GM21367 (cell line): ENCODE measurements at regions not wholly inside any gene's neighbourhood (a gene's known extent, or its start where the extent isn't known, plus 50 kb on each side); places are given as distances from the start of the nearest gene placed in this dataset.

Experiments used
- ATAC-seq: cut with Tn5 transposase; IDR thresholded peaks from one replicate; pipeline ENCODE4 v1.9.1; 2021; ENCODE audit not compliant: unreplicated experiment

GRCh38 chr13:106702505-106702904 is 134.6 kb upstream of the ARGLU1 start:
- no peak for ATAC-seq

DNA sequence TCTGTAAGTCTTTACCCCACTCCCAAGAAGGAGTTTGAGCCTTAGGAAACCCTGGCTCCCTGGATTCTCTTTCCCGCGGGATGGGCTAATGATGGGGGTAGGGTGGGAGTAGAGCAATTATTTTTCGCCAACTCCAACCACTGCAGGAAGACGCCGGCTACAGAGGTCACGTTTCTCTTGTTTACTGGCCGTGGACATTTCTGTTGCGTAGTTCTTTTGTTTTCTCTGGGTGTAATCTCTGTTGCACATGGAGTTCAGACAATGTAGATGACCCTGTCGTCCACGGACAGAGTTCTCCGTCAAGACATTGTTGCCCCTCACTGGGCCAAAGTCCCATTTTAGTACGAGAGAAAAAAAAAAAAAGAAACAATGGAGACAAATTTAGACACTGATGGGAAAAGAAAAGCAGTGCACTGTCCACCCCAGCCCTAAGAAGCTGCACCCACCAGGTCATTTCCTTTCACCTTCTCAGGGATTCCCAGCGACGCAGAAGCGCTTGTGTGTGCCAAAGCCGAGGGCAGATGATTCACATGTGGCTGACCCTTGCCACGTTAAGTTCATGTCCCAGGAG is 133.9 kb upstream of the ARGLU1 start:
- ATAC-seq, result no peak

- ATAC-seq, result no peak
Observed at GRCh38 chr13:106700439-106700838, 132.5 kb upstream of the ARGLU1 start.

GRCh38 chr13:106700007-106700406 is 132.1 kb upstream of the ARGLU1 start:
- no peak for ATAC-seq

DNA sequence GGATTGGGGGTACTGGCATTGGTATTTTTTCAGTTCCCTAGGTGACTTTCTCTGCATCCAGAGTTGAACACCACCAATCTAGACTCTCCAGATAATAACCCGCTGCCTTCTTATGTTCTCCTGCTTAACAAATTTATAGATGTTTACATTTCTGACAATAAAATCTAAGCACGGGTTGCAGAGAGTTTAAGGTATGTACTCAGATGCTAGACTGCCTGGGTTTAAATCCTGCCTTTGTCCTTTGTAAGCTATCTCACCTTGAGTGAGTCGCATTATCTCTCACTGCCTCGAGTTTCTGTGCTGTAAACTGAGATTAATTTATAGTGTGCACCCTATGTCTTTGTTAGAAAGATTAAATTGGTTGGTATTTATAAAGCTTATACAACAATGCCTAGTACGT is 131.4 kb upstream of the ARGLU1 start:
- no peak for ATAC-seq

GRCh38 chr13:106696719-106697118 is 128.8 kb upstream of the ARGLU1 start:
- no peak for ATAC-seq

GRCh38 chr13:106696140-106696539 is 128.2 kb upstream of the ARGLU1 start:
- no peak for ATAC-seq

DNA sequence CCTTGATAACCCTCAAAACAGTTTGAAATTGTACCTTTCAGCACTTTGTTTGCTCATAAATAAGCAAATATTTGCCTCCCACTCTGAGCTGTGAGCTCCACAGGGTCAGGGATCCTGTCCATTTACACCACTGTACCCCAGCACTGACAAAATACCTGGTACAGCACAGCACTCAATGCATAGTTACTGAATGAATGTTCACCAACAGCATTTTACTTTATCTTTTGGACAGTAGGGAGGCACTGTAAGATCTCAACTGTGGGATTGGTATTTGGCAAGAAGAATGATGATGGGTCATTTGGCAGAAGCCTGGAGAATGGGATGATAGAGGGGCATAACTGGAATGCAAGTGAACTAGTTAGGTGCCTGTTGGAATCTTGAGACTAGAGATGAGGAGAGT is 127.2 kb upstream of the ARGLU1 start:
- no peak for ATAC-seq

DNA sequence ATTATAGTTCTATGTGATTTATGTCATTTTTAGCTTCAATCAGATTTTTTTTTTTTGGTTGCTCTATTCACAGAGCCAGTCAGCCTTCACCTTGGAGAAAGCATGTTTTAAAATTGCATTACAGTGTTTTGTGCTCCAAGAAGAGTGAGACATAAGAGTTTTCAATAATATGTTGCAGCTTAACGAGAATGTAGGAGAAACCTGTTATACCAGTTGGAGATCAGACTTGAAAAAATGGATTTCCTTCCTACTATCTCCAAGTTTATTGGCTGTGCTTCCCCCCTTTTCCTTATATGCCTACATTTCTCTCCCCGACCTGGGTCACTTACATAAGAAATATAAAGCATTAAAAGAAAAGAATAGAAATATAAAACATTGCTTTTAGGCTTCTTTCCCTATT is 123.9 kb upstream of the ARGLU1 start:
- ATAC-seq, result no peak

DNA sequence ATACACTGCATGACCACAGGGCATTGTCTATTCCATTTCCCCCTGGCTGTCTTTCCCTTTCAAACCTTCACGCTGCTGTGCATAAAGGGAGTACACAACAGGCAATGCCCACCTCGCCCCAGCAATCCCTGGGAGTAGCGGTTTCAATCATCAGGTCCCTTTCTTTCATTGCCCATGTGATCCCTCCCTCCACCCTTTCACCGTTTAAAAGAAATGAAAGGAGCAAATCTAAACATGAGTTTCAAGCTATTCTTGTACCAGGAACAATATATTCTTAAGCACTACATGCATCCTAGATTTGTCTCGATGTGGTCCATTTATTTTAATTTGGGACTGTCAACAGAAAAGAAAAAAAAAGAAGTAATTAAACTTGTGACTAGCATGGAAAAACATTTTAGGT is 123.4 kb upstream of the ARGLU1 start:
- ATAC-seq, result no peak

- ATAC-seq, result no peak
Observed at GRCh38 chr13:106690779-106691178, 122.8 kb upstream of the ARGLU1 start.

DNA sequence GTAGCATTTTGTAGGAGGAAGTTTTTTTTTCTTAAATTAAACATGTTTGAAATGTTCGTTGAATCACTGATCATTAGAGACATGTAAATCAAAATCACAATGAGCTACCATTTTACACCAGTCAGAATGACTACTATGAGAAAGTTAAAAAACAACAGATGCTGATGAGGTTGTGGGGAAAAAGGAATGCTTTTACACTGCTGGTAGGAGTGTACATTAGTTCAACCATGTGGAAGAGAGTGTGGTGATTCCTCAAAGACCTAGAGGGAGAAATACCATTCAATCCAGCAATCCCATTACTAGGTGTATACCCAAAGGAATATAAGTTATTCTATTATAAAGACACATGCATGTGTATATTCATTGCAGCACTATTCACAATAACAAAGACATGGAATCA is 122.0 kb upstream of the ARGLU1 start:
- ATAC-seq, result no peak

DNA sequence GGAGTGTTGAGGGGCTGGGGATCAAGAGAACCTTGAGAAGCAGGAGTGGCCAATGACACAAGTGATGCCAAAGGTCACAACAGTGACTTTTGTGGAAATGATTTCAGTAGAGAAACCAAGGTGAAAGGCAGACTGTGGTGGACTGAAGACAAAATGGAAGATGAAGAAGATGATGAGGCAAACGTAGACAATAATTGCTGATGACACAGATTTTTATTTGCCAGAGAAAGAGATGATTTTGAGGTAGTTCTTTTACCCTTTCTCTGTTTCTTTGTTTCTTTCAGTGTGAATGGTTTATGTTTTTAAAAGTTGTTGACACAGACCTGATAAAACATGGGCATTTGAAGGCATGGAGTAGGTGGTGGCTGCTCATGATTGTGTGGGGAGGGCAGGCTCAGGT is 121.0 kb upstream of the ARGLU1 start:
- no peak for ATAC-seq

- no peak for ATAC-seq
Observed at GRCh38 chr13:106686163-106686562, 118.2 kb upstream of the ARGLU1 start.

GRCh38 chr13:106685143-106685542 is 117.2 kb upstream of the ARGLU1 start:
- ATAC-seq, result no peak

GRCh38 chr13:106683918-106684317 is 116.0 kb upstream of the ARGLU1 start:
- no peak for ATAC-seq

GRCh38 chr13:106683179-106683578 is 115.2 kb upstream of the ARGLU1 start:
- no peak for ATAC-seq

DNA sequence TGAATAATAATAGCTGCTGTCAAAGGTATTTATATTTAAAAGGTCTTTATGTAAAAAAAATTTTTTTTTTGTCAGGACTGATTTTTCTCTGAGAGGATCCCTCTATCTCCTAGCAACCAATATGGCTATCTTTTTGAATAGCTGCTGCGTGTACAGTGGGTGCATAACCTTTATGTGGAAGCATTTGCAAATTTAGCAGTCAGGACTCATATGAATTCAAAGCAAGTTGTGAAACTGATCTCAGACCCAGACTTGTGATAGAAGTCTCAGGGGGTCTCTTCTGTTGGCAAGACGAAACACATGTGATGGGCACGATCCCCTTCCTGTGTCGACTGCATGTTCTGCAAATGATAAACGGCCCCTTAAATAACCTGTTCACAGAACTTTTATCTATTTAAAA is 114.1 kb upstream of the ARGLU1 start:
- no peak for ATAC-seq

DNA sequence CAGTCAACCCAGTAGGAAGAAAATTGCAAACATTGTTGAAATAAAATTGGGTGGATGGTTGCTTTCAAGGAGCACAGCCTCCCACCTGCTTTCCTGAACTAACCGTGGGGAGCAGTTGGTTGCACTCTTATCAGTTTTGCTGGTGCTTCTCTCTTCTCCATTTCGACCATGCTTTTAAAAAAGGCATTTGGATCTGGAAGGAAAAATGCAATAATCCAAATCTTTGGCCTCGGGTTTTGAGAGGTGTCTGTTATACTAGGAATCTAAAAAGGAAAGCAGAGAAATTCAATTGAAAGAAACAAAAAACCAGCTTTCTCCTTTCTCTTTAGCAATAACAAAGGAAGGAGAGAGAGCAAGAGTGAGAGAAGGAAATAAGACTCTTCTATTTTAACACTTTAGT is 113.6 kb upstream of the ARGLU1 start:
- no peak for ATAC-seq

GRCh38 chr13:106680796-106681472 is 113.0 kb upstream of the ARGLU1 start:
- no peak for ATAC-seq

DNA sequence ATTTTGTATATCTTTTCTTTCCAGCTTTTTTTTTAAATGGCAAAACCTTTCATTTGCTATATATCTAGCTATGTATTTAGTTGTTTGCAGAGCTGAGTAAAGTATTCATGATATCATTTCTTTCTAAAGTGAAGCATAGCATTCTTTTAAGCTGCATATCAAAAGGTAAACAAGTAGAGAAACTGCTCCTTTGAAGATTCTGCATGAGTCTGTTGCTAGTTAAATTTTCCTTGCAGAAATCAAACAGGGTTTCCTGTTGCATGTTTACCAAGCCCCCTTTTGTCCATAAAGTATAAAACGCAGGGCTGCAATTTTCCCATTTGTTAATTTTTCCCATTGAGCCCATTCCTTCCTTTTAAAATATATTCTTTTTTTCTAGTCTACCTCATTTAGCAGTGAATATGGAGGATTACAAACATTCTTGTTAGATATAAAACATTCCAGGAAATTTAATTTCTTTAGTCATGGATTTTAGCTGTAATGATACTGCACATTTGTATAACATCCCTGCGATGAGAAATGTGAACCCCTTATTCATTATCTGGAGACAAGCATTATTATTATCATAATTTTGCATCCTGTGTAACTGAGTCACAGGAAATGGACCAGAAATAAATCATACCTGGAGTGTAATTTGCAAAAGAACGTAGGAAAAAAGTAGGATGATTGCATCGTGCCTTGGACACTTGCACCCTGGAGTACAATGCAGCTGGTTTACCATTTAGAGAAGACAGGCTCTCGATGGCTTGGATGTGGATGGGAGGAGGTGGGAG is 110.9 kb upstream of the ARGLU1 start:
- no peak for ATAC-seq

DNA sequence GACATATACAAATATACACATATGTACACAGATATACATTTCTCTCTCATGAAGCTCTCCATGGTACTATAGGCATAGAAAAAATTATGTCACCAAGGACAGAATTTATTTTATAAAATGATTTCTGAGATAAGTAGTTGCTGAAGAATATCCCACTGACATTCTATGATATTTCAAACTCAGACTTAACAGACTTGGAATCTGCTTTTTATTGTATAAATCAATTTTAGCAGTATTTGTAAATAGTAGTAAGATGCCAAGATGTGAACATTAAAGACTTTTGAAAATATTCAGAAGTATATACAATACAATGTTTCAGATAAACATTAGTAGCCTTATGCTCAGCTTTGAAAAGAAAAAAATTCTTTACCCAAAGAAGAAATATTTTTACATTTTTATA is 107.4 kb upstream of the ARGLU1 start:
- no peak for ATAC-seq
